ENCODE measurements at regions not wholly inside any gene's neighbourhood (a gene's known extent, or its start where the extent isn't known, plus 50 kb on each side); places are given as distances from the start of the nearest gene placed in this dataset.

DNA sequence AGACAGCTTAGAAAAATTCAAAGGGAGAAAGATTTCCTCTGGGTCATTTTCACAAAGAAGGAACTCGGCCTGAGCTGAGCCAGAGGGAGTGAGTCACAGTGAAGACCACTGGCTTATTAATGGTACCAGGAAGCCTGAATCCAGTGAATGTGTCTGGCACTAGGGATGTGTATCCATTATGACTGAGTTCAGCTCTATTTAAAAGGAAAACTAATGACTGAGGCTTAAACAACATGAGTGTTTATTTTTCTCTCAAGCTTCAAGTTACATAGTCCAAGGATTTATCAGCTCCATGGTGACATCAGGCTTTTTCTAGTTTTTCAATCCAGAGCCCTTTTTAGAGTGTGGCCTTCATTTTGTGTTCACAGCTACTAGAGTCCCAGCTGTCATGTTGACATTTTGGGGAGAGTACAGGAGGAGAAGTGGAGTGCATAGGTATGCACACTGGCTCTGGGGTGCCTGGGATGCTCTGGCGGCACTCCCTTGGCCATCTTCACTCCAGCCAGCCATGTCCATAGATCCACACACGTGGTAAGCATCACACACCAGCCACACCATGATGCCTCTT, 159.5 kb upstream of the ERCC6L2 start:
- H3K4me3 ChIP-seq (replicated peaks in 1 of 3; ENCODE audit: low read depth in 2 of 3, low read length in 3 of 3): no peak overlapping the region
- peaks cover 18 to 35% (median 31%) of the 10 kb centered on the region in 7 donors for H3K9me3 Mint-ChIP-seq
- TF ChIP-seq, protein P1, sequence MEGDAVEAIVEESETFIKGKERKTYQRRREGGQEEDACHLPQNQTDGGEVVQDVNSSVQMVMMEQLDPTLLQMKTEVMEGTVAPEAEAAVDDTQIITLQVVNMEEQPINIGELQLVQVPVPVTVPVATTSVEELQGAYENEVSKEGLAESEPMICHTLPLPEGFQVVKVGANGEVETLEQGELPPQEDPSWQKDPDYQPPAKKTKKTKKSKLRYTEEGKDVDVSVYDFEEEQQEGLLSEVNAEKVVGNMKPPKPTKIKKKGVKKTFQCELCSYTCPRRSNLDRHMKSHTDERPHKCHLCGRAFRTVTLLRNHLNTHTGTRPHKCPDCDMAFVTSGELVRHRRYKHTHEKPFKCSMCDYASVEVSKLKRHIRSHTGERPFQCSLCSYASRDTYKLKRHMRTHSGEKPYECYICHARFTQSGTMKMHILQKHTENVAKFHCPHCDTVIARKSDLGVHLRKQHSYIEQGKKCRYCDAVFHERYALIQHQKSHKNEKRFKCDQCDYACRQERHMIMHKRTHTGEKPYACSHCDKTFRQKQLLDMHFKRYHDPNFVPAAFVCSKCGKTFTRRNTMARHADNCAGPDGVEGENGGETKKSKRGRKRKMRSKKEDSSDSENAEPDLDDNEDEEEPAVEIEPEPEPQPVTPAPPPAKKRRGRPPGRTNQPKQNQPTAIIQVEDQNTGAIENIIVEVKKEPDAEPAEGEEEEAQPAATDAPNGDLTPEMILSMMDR (IDR thresholded peaks at IDR 0.05): no peak
- H3K27ac ChIP-seq (ENCODE audit: low read depth in 1 of 2, low read length in 2 of 2): no peak overlapping the region
- no peaks in the 10 kb centered on the region for H3K4me1 Mint-ChIP-seq
- H3K36me3 Mint-ChIP-seq: no peaks in the 10 kb centered on the region
- H2AFZ ChIP-seq (ENCODE audit: insufficient read depth, low read depth, low read length, poor library complexity, severe bottlenecking): no peak overlapping the region
- H3K27me3 Mint-ChIP-seq (ENCODE audit: low read depth in 3 of 3): peaks cover 0 to 7% (median 5%) of the 10 kb centered on the region in 3 donors
- no CpG with 5 or more reads among the region's 3 CpGs for WGBS (ENCODE audit: insufficient coverage)
- no peak overlapping the region for H3K4me3 Mint-ChIP-seq
- H4K20me1 ChIP-seq (ENCODE audit: insufficient read depth, low read length): no peaks in the 10 kb centered on the region
- H3K27ac Mint-ChIP-seq: no peak overlapping the region
- H3K79me2 ChIP-seq (ENCODE audit: insufficient read depth, low read length): no peaks in the 10 kb centered on the region
- H3K27me3 ChIP-seq (ENCODE audit: control insufficient read depth in 2 of 2, insufficient read depth in 2 of 2, low read length in 2 of 2): no peaks in the 10 kb centered on the region
- DNase-seq: no peak
- peaks cover 22 to 42% of the 10 kb centered on the region in 2 donors for H3K9me3 ChIP-seq (replicated peaks in 1 of 2; ENCODE audit: control insufficient read depth in 1 of 2, insufficient read depth in 1 of 2, low read length in 2 of 2)
- H3K4me2 ChIP-seq (replicated peaks; ENCODE audit: extremely low read depth, low read length, poor library complexity, severe bottlenecking): no peak overlapping the region
- H3K4me1 ChIP-seq (ENCODE audit: control insufficient read depth in 1 of 2, insufficient read depth in 2 of 2, low read length in 2 of 2): no peaks in the 10 kb centered on the region
- no peak overlapping the region for H3K9ac ChIP-seq (ENCODE audit: insufficient read depth, low read length, poor library complexity, severe bottlenecking)
- intact Hi-C loops (cut with micrococcal nuclease): no loop called here
- H3K36me3 ChIP-seq (replicated peaks in 1 of 2; ENCODE audit: control insufficient read depth in 1 of 2, insufficient read depth in 2 of 2, low read length in 2 of 2): no peaks in the 10 kb centered on the region

DNA sequence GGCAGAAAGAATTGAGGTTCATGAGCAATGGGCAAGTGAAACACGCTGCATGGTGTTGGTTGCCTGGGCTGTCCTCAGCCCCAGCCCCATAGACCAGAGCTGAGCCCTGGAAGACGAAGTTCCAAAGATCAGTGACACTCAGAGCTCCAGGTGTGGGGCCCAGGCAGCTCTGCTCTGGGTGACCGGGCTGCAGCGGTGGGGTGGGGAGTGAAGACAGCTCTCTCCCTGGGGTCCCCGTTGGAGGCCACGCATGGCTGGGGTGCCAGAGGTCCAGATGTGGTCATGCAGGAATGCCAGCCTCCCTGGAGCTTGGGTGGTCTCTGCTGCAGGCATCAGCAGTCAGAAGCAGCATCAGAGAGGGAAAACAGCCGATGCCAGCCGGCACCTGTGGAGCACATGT, 165.0 kb upstream of the ERCC6L2 start:
- Mint-ChIP-seq H3K9me3 (peaks cover 9 to 17% (median 13%) of the 10 kb centered on the region in 7 donors), H3K4me1 (no peaks in the 10 kb centered on the region), H3K4me3 (no peak overlapping the region), H3K27ac (no peak overlapping the region), H3K27me3 (ENCODE audit: low read depth in 3 of 3) (peaks cover 0 to 7% (median 0%) of the 10 kb centered on the region in 3 donors), H3K36me3 (no peaks in the 10 kb centered on the region)
- no peaks in the 10 kb centered on the region for H4K20me1 ChIP-seq (ENCODE audit: insufficient read depth, low read length)
- H3K9me3 ChIP-seq (replicated peaks in 1 of 2; ENCODE audit: control insufficient read depth in 1 of 2, insufficient read depth in 1 of 2, low read length in 2 of 2): peaks cover 5 to 16% of the 10 kb centered on the region in 2 donors
- no peaks in the 10 kb centered on the region for H3K27me3 ChIP-seq (ENCODE audit: control insufficient read depth in 2 of 2, insufficient read depth in 2 of 2, low read length in 2 of 2)
- 91% methylated on average over 6 of the region's 8 CpGs for WGBS (ENCODE audit: insufficient coverage)
- no peak overlapping the region for H3K9ac ChIP-seq (ENCODE audit: insufficient read depth, low read length, poor library complexity, severe bottlenecking)
- no peaks in the 10 kb centered on the region for H3K36me3 ChIP-seq (replicated peaks in 1 of 2; ENCODE audit: control insufficient read depth in 1 of 2, insufficient read depth in 2 of 2, low read length in 2 of 2)
- H3K79me2 ChIP-seq (ENCODE audit: insufficient read depth, low read length): no peaks in the 10 kb centered on the region
- H3K27ac ChIP-seq (ENCODE audit: low read depth in 1 of 2, low read length in 2 of 2): no peak overlapping the region
- TF ChIP-seq, protein P1 (IDR thresholded peaks at IDR 0.05): no peak
- no peak overlapping the region for H2AFZ ChIP-seq (ENCODE audit: insufficient read depth, low read depth, low read length, poor library complexity, severe bottlenecking)
- no peak overlapping the region for H3K4me2 ChIP-seq (replicated peaks; ENCODE audit: extremely low read depth, low read length, poor library complexity, severe bottlenecking)
- H3K4me1 ChIP-seq (ENCODE audit: control insufficient read depth in 1 of 2, insufficient read depth in 2 of 2, low read length in 2 of 2): no peaks in the 10 kb centered on the region
- DNase-seq: no peak
- intact Hi-C loops (cut with micrococcal nuclease): no loop called here
- no peak overlapping the region for H3K4me3 ChIP-seq (replicated peaks in 1 of 3; ENCODE audit: low read depth in 2 of 3, low read length in 3 of 3)
